GM12873 (cell line): ENCODE measurements at regions not wholly inside any gene's neighbourhood (a gene's known extent, or its start where the extent isn't known, plus 50 kb on each side); places are given as distances from the start of the nearest gene placed in this dataset.

Experiments used
- CTCF ChIP-seq: IDR thresholded peaks from 2 replicates; pipeline ENCODE4 v1.5.1; 2012; ENCODE audit warnings: low read depth, mild to moderate bottlenecking, moderate library complexity, low read length, control low read depth; ENCODE audit not compliant: insufficient read depth; ENCODE audit errors: missing control alignments

- TF ChIP-seq CTCF, result no peak
Observed at GRCh38 chr5:118590806-118591205, 397.5 kb downstream of the DTWD2 start.

DNA sequence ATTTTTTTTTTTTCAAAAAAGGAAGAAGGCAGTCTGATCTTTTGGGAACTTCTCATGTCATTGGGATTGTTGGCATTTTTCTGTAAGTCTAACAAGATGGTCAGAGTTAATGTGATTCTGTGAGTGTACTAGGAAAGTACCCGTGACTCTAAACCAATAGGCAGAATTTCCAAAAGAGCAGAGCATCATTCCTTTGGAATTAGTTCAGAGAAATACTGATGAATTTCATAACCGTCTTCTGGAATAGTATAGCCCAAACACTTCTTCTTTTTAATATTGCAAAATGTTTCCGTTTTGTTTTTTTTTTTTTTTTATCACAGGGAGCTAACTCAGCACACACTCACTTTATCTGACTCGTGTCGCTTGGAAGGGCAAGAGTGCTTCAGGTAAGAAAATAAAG is 407.4 kb downstream of the DTWD2 start:
- TF ChIP-seq CTCF, result no peak

DNA sequence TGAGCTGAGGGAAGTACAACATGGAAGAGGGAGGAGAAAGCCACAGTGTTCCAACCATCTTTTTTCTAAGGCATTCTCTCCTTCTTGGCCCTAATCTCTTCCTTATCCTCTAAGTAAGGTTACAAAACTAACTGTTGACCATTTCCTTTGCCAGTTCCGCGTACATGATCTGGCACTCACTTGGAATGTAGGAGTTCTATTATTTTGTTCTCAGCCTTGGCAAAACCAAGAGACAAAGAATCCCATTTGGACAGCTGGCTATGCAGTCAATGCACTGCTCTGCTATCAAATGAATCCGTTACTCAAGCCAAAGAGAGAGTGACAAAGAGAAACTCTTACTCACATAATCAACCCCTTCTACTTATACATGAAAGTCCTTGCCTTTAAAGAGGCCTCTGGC is 410.3 kb downstream of the DTWD2 start:
- no peak for TF ChIP-seq CTCF

- TF ChIP-seq CTCF, result no peak
Observed at GRCh38 chr5:118577621-118578020, 410.7 kb downstream of the DTWD2 start.

GRCh38 chr5:118565335-118565971 is 422.9 kb downstream of the DTWD2 start:
- TF ChIP-seq CTCF, result no peak

GRCh38 chr5:118561971-118562370 is 426.4 kb downstream of the DTWD2 start:
- TF ChIP-seq CTCF, result no peak

- no peak for TF ChIP-seq CTCF
Observed at GRCh38 chr5:118561235-118561634, 427.1 kb downstream of the DTWD2 start.
